ENCODE measurements at regions not wholly inside any gene's neighbourhood (a gene's known extent, or its start where the extent isn't known, plus 50 kb on each side); places are given as distances from the start of the nearest gene placed in this dataset.

GRCh38 chr1:208581667-208582066, 337.5 kb upstream of the PLXNA2 start:
- TF ChIP-seq EZH2 (IDR thresholded peaks at IDR 0.05; ENCODE audit: insufficient read depth, poor library complexity, severe bottlenecking) (no peak), EZH2phosphoT487 (IDR thresholded peaks at IDR 0.05; ENCODE audit: insufficient read depth, low read depth) (no peak)
